IMR-90 (cell line): ENCODE measurements at regions not wholly inside any gene's neighbourhood (a gene's known extent, or its start where the extent isn't known, plus 50 kb on each side); places are given as distances from the start of the nearest gene placed in this dataset.

ENCODE experiments used
- ATAC-seq: fragments of 200-7000 bp; cut with Tn5 transposase; 2 replicates; pipeline ENCODE4 v1.9.1; 2020; ENCODE audit warnings: low read depth, mild to moderate bottlenecking, moderate library complexity
- BruUV-seq: library from RNA; stranded (reverse); fragments of 400-500 nt; replicated peaks from 2 replicates; lab custom pipeline; 2021; lab: Mats Ljungman, UMichigan
- CTCF ChIA-PET: fragments of 300-600 bp; formaldehyde crosslinking; extraction: SDS; loops from one replicate; lab custom pipeline; 2021; ENCODE audit warnings: antibody characterized with exemption; lab: Yijun Ruan, JAX
- POLR2A ChIA-PET: fragments of 300-600 bp; sonication (Branson Sonifier 250); formaldehyde crosslinking; loops from one replicate; lab custom pipeline; 2022; ENCODE audit warnings: antibody characterized with exemption; ENCODE audit not compliant: unreplicated experiment; lab: Charles Lee
- DNase-seq: peaks from one replicate; pipeline ENCODE4 v3.0.0; 2013
- H2AFZ ChIP-seq: replicated peaks from 2 replicates; pipeline ENCODE3; 2013; ENCODE audit warnings: low read length, mild to moderate bottlenecking; ENCODE audit not compliant: poor library complexity
- H2AK5ac ChIP-seq: 2 replicates; pipeline ENCODE4 v1.6.1; 2013; ENCODE audit warnings: low read depth, low read length, inconsistent platforms
- H2AK9ac ChIP-seq: replicated peaks from 2 replicates; pipeline ENCODE3; 2013; ENCODE audit warnings: mild to moderate bottlenecking, low read depth, low read length, moderate library complexity; ENCODE audit not compliant: poor library complexity
- H2BK120ac ChIP-seq: 2 replicates; pipeline ENCODE4 v1.6.1; 2013; ENCODE audit warnings: low read depth, low read length, inconsistent platforms
- H2BK15ac ChIP-seq: 3 replicates; pipeline ENCODE4 v1.6.1; 2013; ENCODE audit warnings: low read depth, low read length, inconsistent platforms
- H2BK20ac ChIP-seq: 2 replicates; pipeline ENCODE4 v1.6.1; 2013; ENCODE audit warnings: low read depth, mild to moderate bottlenecking, inconsistent platforms, low read length, moderate library complexity
- H2BK5ac ChIP-seq: 2 replicates; pipeline ENCODE4 v1.6.1; 2013; ENCODE audit warnings: mild to moderate bottlenecking, low read depth, low read length, inconsistent platforms; ENCODE audit not compliant: poor library complexity, severe bottlenecking
- H3K14ac ChIP-seq: replicated peaks from 2 replicates; pipeline ENCODE4 v1.6.1; 2013; ENCODE audit warnings: low read depth, low read length, inconsistent platforms
- H3K18ac ChIP-seq: 2 replicates; pipeline ENCODE4 v1.6.1; 2013; ENCODE audit warnings: low read depth, low read length, control low read depth
- H3K23ac ChIP-seq: 2 replicates; pipeline ENCODE4 v1.6.1; 2013; ENCODE audit warnings: low read depth, low read length, inconsistent platforms
- H3K27ac ChIP-seq: 2 replicates; pipeline ENCODE4 v1.5.1; 2013; ENCODE audit warnings: mild to moderate bottlenecking, control low read depth, low read length; ENCODE audit not compliant: insufficient read depth
- H3K27me3 ChIP-seq: 2 replicates; pipeline ENCODE4 v1.6.1; 2013; ENCODE audit warnings: low read length; ENCODE audit not compliant: control insufficient read depth, insufficient read depth
- H3K36me3 ChIP-seq: 2 replicates; pipeline ENCODE4 v1.6.1; 2013; ENCODE audit warnings: low read length, mixed read lengths; ENCODE audit not compliant: control insufficient read depth, insufficient read depth
- H3K4ac ChIP-seq: 2 replicates; pipeline ENCODE4 v1.6.1; 2013; ENCODE audit warnings: low read depth, low read length, inconsistent platforms
- H3K4me1 ChIP-seq: 2 replicates; pipeline ENCODE4 v1.6.1; 2013; ENCODE audit warnings: low read length, mixed read lengths; ENCODE audit not compliant: control insufficient read depth, insufficient read depth
- H3K4me2 ChIP-seq: 2 replicates; pipeline ENCODE4 v1.6.1; 2013; ENCODE audit warnings: low read depth, mild to moderate bottlenecking, control low read depth, low read length, moderate library complexity
- H3K4me3 ChIP-seq: 2 replicates; pipeline ENCODE4 v1.5.1; 2013; ENCODE audit warnings: low read depth, mild to moderate bottlenecking, control low read depth, low read length, moderate library complexity; ENCODE audit not compliant: insufficient read depth
- H3K56ac ChIP-seq: 2 replicates; pipeline ENCODE4 v1.6.1; 2013; ENCODE audit warnings: low read length, inconsistent platforms; ENCODE audit not compliant: insufficient read depth; ENCODE audit errors: extremely low read depth
- H3K79me1 ChIP-seq, 2 experiments: 2 replicates each; pipeline ENCODE4 v1.6.1; 2013; ENCODE audit warnings: low read length in 2 of 2, inconsistent platforms in 1 of 2, low read depth in 1 of 2
- H3K9ac ChIP-seq: 2 replicates; pipeline ENCODE4 v1.6.1; 2013; ENCODE audit warnings: low read depth, low read length, control low read depth
- H3K9me1 ChIP-seq: 2 replicates; pipeline ENCODE4 v1.6.1; 2013; ENCODE audit warnings: low read length, inconsistent platforms; ENCODE audit not compliant: insufficient read depth
- H3K9me3 ChIP-seq: 2 replicates; pipeline ENCODE4 v1.6.1; 2013; ENCODE audit warnings: low read length; ENCODE audit not compliant: control insufficient read depth, insufficient read depth
- H4K20me1 ChIP-seq: 2 replicates; pipeline ENCODE4 v1.6.1; 2013; ENCODE audit warnings: low read length, inconsistent platforms; ENCODE audit not compliant: insufficient read depth
- H4K5ac ChIP-seq: 2 replicates; pipeline ENCODE4 v1.6.1; 2013; ENCODE audit warnings: mild to moderate bottlenecking, low read depth, low read length, control low read depth
- H4K8ac ChIP-seq, 2 experiments: 2 replicates each; pipeline ENCODE4 v1.6.1; 2013; ENCODE audit warnings: low read depth in 2 of 2, low read length in 2 of 2, control low read depth in 1 of 2, inconsistent platforms in 1 of 2
- H4K91ac ChIP-seq: 2 replicates; pipeline ENCODE4 v1.6.1; 2013; ENCODE audit warnings: low read depth, low read length, inconsistent platforms; ENCODE audit not compliant: insufficient read depth
- MXI1 ChIP-seq: IDR thresholded peaks from 2 replicates; pipeline ENCODE4 v1.6.1; 2012; ENCODE audit warnings: low read depth, mild to moderate bottlenecking, low read length, moderate library complexity, borderline replicate concordance
- NFE2L2 ChIP-seq: fragments of 150-350 bp; IDR thresholded peaks from 2 replicates; pipeline ENCODE4 v1.6.1; 2016; ENCODE audit warnings: low read depth, mild to moderate bottlenecking, low read length
- WGBS, 2 experiments: methylation state at CpG; one replicate each; pipeline versions ENCODE4 v1.1.5 to v1.1.7; 2013; ENCODE audit warnings: missing lambda C conversion rate in 2 of 2; ENCODE audit not compliant: insufficient read length in 1 of 2; ENCODE audit errors: extremely low coverage in 2 of 2; 5-methylcytosine and 5-hydroxymethylcytosine counted together
- dilution Hi-C: fragments of 300-500 bp; cut with HindIII; formaldehyde crosslinking; loops from one replicate; pipeline ENCODE4 v1.14.3; 2018; ENCODE audit warnings: low sequenced_read_pairs; ENCODE audit not compliant: unreplicated experiment
- in situ Hi-C: fragments of 300-500 bp; cut with MboI; formaldehyde crosslinking; loops from 3 replicates; pipeline ENCODE4 v1.14.3; 2019; ENCODE audit warnings: low sequenced_read_pairs, inconsistent platforms, mixed read lengths
- intact Hi-C: fragments of 100-400 bp; cut with micrococcal nuclease; formaldehyde crosslinking; loops from 2 replicates; pipeline ENCODE4 v1.10.0; 2022

GRCh38 chr9:120100595-120100994, 479.4 kb downstream of the CDK5RAP2 start:
- Histone ChIP-seq H3K27ac (no peak overlapping the region), H3K9me1 (no peaks in the 10 kb centered on the region), H4K91ac (no peak overlapping the region), H3K9me3 (no peaks in the 10 kb centered on the region; the same call in 1 of the 2 replicates), H2AK9ac (no peak overlapping the region), H3K4ac (no peak overlapping the region), H2BK5ac (no peak overlapping the region), H3K14ac (no peak overlapping the region), H3K36me3 (no peaks in the 10 kb centered on the region), H2BK15ac (no peak overlapping the region), H3K23ac (no peak overlapping the region), H3K4me1 (no peaks in the 10 kb centered on the region), H3K4me3 (no peak overlapping the region), H4K5ac (no peak overlapping the region), H3K27me3 (no peaks in the 10 kb centered on the region), H2BK20ac (no peak overlapping the region), H4K8ac (no peak overlapping the region), H2AFZ (no peak overlapping the region), H2BK120ac (no peak overlapping the region), H3K9ac (no peak overlapping the region), H3K56ac (no peak overlapping the region), H3K79me1 (no peaks in the 10 kb centered on the region), H3K4me2 (no peak overlapping the region), H2AK5ac (no peak overlapping the region), H4K20me1 (no peaks in the 10 kb centered on the region), H3K18ac (no peak overlapping the region)
- ChIA-PET POLR2A (no interaction called here), CTCF (no interaction called here)
- dilution Hi-C loops = no loop called here
- intact Hi-C loops = no loop called here
- DNase-seq (no peak), ATAC-seq (no peak)
- TF ChIP-seq NFE2L2 = no peak
- TF ChIP-seq MXI1 = no peak
- BruUV-seq = no TSS peak
- in situ Hi-C loops = no loop called here
- 80% methylated on average over 1 of the region's 3 CpGs; no CpG with 5 or more reads in 1 of the 2 experiments for WGBS, 2 experiments
